SK-N-SH treated with all-trans-retinoic acid at 6 μM for 48 hours (cell line): ENCODE measurements at regions not wholly inside any gene's neighbourhood (a gene's known extent, or its start where the extent isn't known, plus 50 kb on each side); places are given as distances from the start of the nearest gene placed in this dataset.

Experiments
- ATAC-seq: fragments of 200-7000 bp; cut with Tn5 transposase; 3 replicates; pipeline ENCODE4 v1.9.1; 2020; ENCODE audit warnings: mild to moderate bottlenecking, moderate library complexity
- ARNTL ChIP-seq: fragments of 450-650 bp; formaldehyde crosslinking; IDR thresholded peaks from 2 replicates; pipeline ENCODE4 v1.5.0; 2020; ENCODE audit warnings: low read depth, mild to moderate bottlenecking, moderate library complexity, borderline replicate concordance
- BACH2 ChIP-seq: fragments of 250-450 bp; sonication (Bioruptor Pico); IDR thresholded peaks from 2 replicates; pipeline ENCODE4 v1.9.0; 2021; ENCODE audit warnings: mild to moderate bottlenecking, borderline replicate concordance
- CREB5 ChIP-seq: fragments of 250-450 bp; sonication (Bioruptor Pico); IDR thresholded peaks from 2 replicates; pipeline ENCODE4 v1.5.1; 2020; ENCODE audit warnings: low read depth, mild to moderate bottlenecking, moderate library complexity
- CSDC2 ChIP-seq: fragments of 250-450 bp; sonication (Bioruptor Pico); IDR thresholded peaks from 2 replicates; pipeline ENCODE4 v1.5.0; 2020; ENCODE audit warnings: mild to moderate bottlenecking, moderate library complexity
- ESRRG ChIP-seq: fragments of 250-450 bp; sonication (Bioruptor Pico); IDR thresholded peaks from 2 replicates; pipeline ENCODE4 v1.6.1; 2021; ENCODE audit warnings: mild to moderate bottlenecking
- GLIS3 ChIP-seq: fragments of 250-450 bp; sonication (Bioruptor Pico); IDR thresholded peaks from 2 replicates; pipeline ENCODE4 v1.5.0; 2020; ENCODE audit warnings: mild to moderate bottlenecking, moderate library complexity
- ISL1 ChIP-seq: fragments of 250-450 bp; sonication (Bioruptor Pico); IDR thresholded peaks from 2 replicates; pipeline ENCODE4 v2.1.2; 2022; ENCODE audit warnings: mild to moderate bottlenecking, moderate library complexity
- OSR1 ChIP-seq: fragments of 250-450 bp; sonication (Bioruptor Pico); IDR thresholded peaks from 2 replicates; pipeline ENCODE4 v1.8.0; 2022; ENCODE audit warnings: moderate library complexity, mild to moderate bottlenecking, inconsistent platforms
- PPARA ChIP-seq: fragments of 250-450 bp; sonication (Bioruptor Pico); IDR thresholded peaks from 2 replicates; pipeline ENCODE4 v1.5.0; 2020; ENCODE audit warnings: mild to moderate bottlenecking, borderline replicate concordance
- RARB ChIP-seq: fragments of 250-450 bp; sonication (Bioruptor Pico); IDR thresholded peaks from 2 replicates; pipeline ENCODE4 v1.8.0; 2021; ENCODE audit warnings: mild to moderate bottlenecking, moderate library complexity
- SNAI2 ChIP-seq: fragments of 250-450 bp; sonication (Bioruptor Pico); IDR thresholded peaks from 2 replicates; pipeline ENCODE4 v1.5.0; 2020; ENCODE audit warnings: mild to moderate bottlenecking, moderate library complexity
- TCF4 ChIP-seq: fragments of 250-450 bp; sonication (Bioruptor Pico); IDR thresholded peaks from 2 replicates; pipeline ENCODE4 v1.8.0; 2021; ENCODE audit warnings: mild to moderate bottlenecking, moderate library complexity, borderline replicate concordance
- TOX ChIP-seq: fragments of 250-450 bp; sonication (Bioruptor Pico); IDR thresholded peaks from 2 replicates; pipeline ENCODE4 v1.8.0; 2021; ENCODE audit warnings: mild to moderate bottlenecking, moderate library complexity, borderline replicate concordance
- TSHZ2 ChIP-seq: fragments of 250-450 bp; sonication (Bioruptor Pico); IDR thresholded peaks from 2 replicates; pipeline ENCODE4 v1.5.0; 2020; ENCODE audit warnings: mild to moderate bottlenecking, moderate library complexity
- ZC3H10 ChIP-seq: fragments of 250-450 bp; sonication (Bioruptor Pico); IDR thresholded peaks from 2 replicates; pipeline ENCODE4 v1.5.1; 2021; ENCODE audit warnings: mild to moderate bottlenecking, moderate library complexity
- ZFP3 ChIP-seq: fragments of 250-450 bp; sonication (Bioruptor Pico); IDR thresholded peaks from 2 replicates; pipeline ENCODE4 v1.5.0; 2020; ENCODE audit warnings: mild to moderate bottlenecking, moderate library complexity
- ZFP30 ChIP-seq: fragments of 450-650 bp; formaldehyde crosslinking; IDR thresholded peaks from 2 replicates; pipeline ENCODE4 v1.5.0; 2022; ENCODE audit warnings: mild to moderate bottlenecking, moderate library complexity
- ZNF565 ChIP-seq: fragments of 450-650 bp; formaldehyde crosslinking; conservative IDR thresholded peaks from 2 replicates; pipeline ENCODE4 v1.5.0; 2020; ENCODE audit warnings: low read depth, mild to moderate bottlenecking, moderate library complexity
- ZNF70 ChIP-seq: fragments of 450-650 bp; formaldehyde crosslinking; IDR thresholded peaks from 2 replicates; pipeline ENCODE4 v1.5.0; 2020; ENCODE audit warnings: mild to moderate bottlenecking, moderate library complexity
- ZNF8 ChIP-seq: fragments of 450-650 bp; formaldehyde crosslinking; IDR thresholded peaks from 2 replicates; pipeline ENCODE4 v1.5.0; 2020; ENCODE audit warnings: mild to moderate bottlenecking, moderate library complexity
- TF ChIP-seq, protein P1 (sequence below): fragments of 250-450 bp; sonication (Bioruptor Pico); IDR thresholded peaks from 2 replicates; pipeline ENCODE4 v1.8.0; 2020; ENCODE audit warnings: mild to moderate bottlenecking, moderate library complexity, borderline replicate concordance
- TF ChIP-seq, protein P2 (sequence below): fragments of 250-450 bp; sonication (Bioruptor Pico); IDR thresholded peaks from 2 replicates; pipeline ENCODE4 v1.5.1; 2021; ENCODE audit warnings: mild to moderate bottlenecking, moderate library complexity
- TF ChIP-seq, protein P3 (sequence below): fragments of 250-450 bp; sonication (Bioruptor Pico); IDR thresholded peaks from 2 replicates; pipeline ENCODE4 v1.8.0; 2021; ENCODE audit warnings: low read depth, mild to moderate bottlenecking, moderate library complexity, borderline replicate concordance

GRCh38 chr9:31839273-31839672, 545.2 kb upstream of the ACO1 start:
- ATAC-seq: no peak

GRCh38 chr9:31840702-31841101, 543.7 kb upstream of the ACO1 start:
- no peak for ATAC-seq
- TF ChIP-seq OSR1: no peak
- no peak for TF ChIP-seq BACH2 (CRISPR knock-in tag)
- TF ChIP-seq CREB5: no peak
- no peak for TF ChIP-seq TOX (CRISPR knock-in tag)
- no peak for TF ChIP-seq PPARA (CRISPR knock-in tag)
- TF ChIP-seq RARB (CRISPR knock-in tag): no peak
- TF ChIP-seq ZNF70 (CRISPR knock-in tag): no peak
- TF ChIP-seq, protein P1, sequence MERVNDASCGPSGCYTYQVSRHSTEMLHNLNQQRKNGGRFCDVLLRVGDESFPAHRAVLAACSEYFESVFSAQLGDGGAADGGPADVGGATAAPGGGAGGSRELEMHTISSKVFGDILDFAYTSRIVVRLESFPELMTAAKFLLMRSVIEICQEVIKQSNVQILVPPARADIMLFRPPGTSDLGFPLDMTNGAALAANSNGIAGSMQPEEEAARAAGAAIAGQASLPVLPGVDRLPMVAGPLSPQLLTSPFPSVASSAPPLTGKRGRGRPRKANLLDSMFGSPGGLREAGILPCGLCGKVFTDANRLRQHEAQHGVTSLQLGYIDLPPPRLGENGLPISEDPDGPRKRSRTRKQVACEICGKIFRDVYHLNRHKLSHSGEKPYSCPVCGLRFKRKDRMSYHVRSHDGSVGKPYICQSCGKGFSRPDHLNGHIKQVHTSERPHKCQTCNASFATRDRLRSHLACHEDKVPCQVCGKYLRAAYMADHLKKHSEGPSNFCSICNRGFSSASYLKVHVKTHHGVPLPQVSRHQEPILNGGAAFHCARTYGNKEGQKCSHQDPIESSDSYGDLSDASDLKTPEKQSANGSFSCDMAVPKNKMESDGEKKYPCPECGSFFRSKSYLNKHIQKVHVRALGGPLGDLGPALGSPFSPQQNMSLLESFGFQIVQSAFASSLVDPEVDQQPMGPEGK (CRISPR knock-in tag): no peak
- TF ChIP-seq TCF4 (CRISPR knock-in tag): no peak
- no peak for TF ChIP-seq ZFP30 (CRISPR knock-in tag)
- no peak for TF ChIP-seq GLIS3 (CRISPR knock-in tag)
- TF ChIP-seq, protein P2, sequence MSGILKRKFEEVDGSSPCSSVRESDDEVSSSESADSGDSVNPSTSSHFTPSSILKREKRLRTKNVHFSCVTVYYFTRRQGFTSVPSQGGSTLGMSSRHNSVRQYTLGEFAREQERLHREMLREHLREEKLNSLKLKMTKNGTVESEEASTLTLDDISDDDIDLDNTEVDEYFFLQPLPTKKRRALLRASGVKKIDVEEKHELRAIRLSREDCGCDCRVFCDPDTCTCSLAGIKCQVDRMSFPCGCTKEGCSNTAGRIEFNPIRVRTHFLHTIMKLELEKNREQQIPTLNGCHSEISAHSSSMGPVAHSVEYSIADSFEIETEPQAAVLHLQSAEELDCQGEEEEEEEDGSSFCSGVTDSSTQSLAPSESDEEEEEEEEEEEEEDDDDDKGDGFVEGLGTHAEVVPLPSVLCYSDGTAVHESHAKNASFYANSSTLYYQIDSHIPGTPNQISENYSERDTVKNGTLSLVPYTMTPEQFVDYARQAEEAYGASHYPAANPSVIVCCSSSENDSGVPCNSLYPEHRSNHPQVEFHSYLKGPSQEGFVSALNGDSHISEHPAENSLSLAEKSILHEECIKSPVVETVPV (CRISPR knock-in tag): no peak
- TF ChIP-seq ARNTL (CRISPR knock-in tag): no peak
- TF ChIP-seq ESRRG: no peak
- TF ChIP-seq ZNF8 (CRISPR knock-in tag): no peak
- TF ChIP-seq SNAI2 (CRISPR knock-in tag): no peak
- no peak for TF ChIP-seq TSHZ2

More at GRCh38 chr9:31839273-31839672, 545.2 kb upstream of the ACO1 start:
- no peak for TF ChIP-seq CSDC2 (CRISPR knock-in tag)
- TF ChIP-seq PPARA (CRISPR knock-in tag): no peak
- no peak for TF ChIP-seq ZC3H10 (CRISPR knock-in tag)
- TF ChIP-seq ISL1 (CRISPR knock-in tag): no peak
- no peak for TF ChIP-seq ZFP3
- no peak for TF ChIP-seq ESRRG

GRCh38 chr9:31847963-31848362, 536.5 kb upstream of the ACO1 start:
- TF ChIP-seq ZC3H10 (CRISPR knock-in tag): no peak
- TF ChIP-seq ZFP3: no peak
- no peak for TF ChIP-seq OSR1
- TF ChIP-seq TCF4 (CRISPR knock-in tag): no peak
- no peak for TF ChIP-seq ESRRG
- no peak for TF ChIP-seq RARB (CRISPR knock-in tag)
- no peak for TF ChIP-seq GLIS3 (CRISPR knock-in tag)
- no peak for ATAC-seq

- no peak for ATAC-seq
- TF ChIP-seq, protein P1 (CRISPR knock-in tag): no peak
- TF ChIP-seq SNAI2 (CRISPR knock-in tag): no peak
- TF ChIP-seq ZNF70 (CRISPR knock-in tag): no peak
- no peak for TF ChIP-seq ZNF565 (CRISPR knock-in tag)
- no peak for TF ChIP-seq ZNF8 (CRISPR knock-in tag)
- no peak for TF ChIP-seq ESRRG
- no peak for TF ChIP-seq GLIS3 (CRISPR knock-in tag)
- no peak for TF ChIP-seq TOX (CRISPR knock-in tag)
- no peak for TF ChIP-seq ZFP3
- no peak for TF ChIP-seq PPARA (CRISPR knock-in tag)
- TF ChIP-seq, protein P3, sequence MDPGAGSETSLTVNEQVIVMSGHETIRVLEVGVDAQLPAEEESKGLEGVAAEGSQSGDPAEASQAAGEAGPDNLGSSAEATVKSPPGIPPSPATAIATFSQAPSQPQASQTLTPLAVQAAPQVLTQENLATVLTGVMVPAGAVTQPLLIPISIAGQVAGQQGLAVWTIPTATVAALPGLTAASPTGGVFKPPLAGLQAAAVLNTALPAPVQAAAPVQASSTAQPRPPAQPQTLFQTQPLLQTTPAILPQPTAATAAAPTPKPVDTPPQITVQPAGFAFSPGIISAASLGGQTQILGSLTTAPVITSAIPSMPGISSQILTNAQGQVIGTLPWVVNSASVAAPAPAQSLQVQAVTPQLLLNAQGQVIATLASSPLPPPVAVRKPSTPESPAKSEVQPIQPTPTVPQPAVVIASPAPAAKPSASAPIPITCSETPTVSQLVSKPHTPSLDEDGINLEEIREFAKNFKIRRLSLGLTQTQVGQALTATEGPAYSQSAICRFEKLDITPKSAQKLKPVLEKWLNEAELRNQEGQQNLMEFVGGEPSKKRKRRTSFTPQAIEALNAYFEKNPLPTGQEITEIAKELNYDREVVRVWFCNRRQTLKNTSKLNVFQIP (CRISPR knock-in tag): no peak
- no peak for TF ChIP-seq CSDC2 (CRISPR knock-in tag)
These were observed 535.7 kb upstream of the ACO1 start for GRCh38 chr9:31848505-31849285.
